IPS-18a (cell line): ENCODE measurements at regions not wholly inside any gene's neighbourhood (a gene's known extent, or its start where the extent isn't known, plus 50 kb on each side); places are given as distances from the start of the nearest gene placed in this dataset.

Experiments used
- H3K27ac ChIP-seq: one replicate; pipeline ENCODE4 v1.5.1; 2013; ENCODE audit warnings: low read length
- H3K27me3 ChIP-seq: one replicate; pipeline ENCODE4 v1.6.1; 2013; ENCODE audit warnings: mild to moderate bottlenecking, low read length; ENCODE audit not compliant: control insufficient read depth, insufficient read depth
- H3K36me3 ChIP-seq: one replicate; pipeline ENCODE4 v1.6.1; 2013; ENCODE audit warnings: low read depth, low read length; ENCODE audit not compliant: control insufficient read depth
- H3K4me1 ChIP-seq: one replicate; pipeline ENCODE4 v1.6.1; 2013; ENCODE audit warnings: low read depth, low read length; ENCODE audit not compliant: control insufficient read depth
- H3K4me3 ChIP-seq: one replicate; pipeline ENCODE4 v1.5.1; 2013; ENCODE audit warnings: low read length
- H3K9ac ChIP-seq: one replicate; pipeline ENCODE4 v1.6.1; 2013; ENCODE audit warnings: mild to moderate bottlenecking, low read length, moderate library complexity
- H3K9me3 ChIP-seq: one replicate; pipeline ENCODE4 v1.6.1; 2013; ENCODE audit warnings: low read depth, low read length; ENCODE audit not compliant: control insufficient read depth

DNA sequence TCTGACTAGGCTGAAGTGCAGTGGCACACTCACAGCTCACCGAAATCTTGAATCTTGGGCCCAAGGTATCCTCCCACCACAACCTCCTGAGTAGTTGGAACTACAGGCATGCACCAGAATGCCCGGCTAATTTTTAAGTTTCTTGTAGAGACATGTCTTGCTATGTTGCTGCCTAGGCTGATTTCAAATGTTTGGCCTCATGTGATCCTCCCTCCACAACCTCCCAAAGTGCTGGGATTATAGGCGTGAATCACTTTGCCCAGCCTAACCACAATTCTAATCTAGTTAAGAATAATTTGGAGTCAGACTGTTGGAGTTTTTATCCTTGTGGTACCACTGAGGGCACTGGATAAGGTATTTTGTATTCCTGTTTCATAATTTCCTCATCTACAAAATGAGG is 317.5 kb upstream of the AGA start:
- Histone ChIP-seq H3K27me3 (no peaks in the 10 kb centered on the region), H3K9ac (no peak overlapping the region), H3K36me3 (no peaks in the 10 kb centered on the region), H3K27ac (no peak overlapping the region), H3K4me1 (no peaks in the 10 kb centered on the region), H3K9me3 (no peaks in the 10 kb centered on the region), H3K4me3 (no peak overlapping the region)

DNA sequence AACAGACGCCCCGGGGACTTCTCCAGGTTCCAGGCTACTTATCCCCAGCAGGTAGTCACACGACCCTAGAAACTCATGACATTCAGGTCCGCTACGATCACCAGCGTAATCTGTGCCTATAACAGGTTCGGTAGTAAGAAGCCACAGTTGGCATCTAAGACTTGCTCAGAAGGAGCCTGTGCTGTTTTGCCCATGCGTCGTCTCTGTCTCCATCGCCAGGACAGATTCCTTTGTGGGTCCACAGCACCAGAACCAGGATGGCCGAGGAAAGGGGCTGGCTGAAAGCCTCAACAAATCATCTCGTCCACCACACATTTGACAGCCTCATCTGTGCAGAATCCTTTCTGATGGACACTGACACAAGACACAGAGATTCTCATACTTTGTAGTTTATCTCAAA is 319.5 kb upstream of the AGA start:
- H3K27me3 ChIP-seq = no peaks in the 10 kb centered on the region
- no peaks in the 10 kb centered on the region for H3K9me3 ChIP-seq
- no peak overlapping the region for H3K4me3 ChIP-seq
- no peak overlapping the region for H3K9ac ChIP-seq
- H3K27ac ChIP-seq = no peak overlapping the region
- H3K4me1 ChIP-seq = no peaks in the 10 kb centered on the region
- H3K36me3 ChIP-seq = no peaks in the 10 kb centered on the region

DNA sequence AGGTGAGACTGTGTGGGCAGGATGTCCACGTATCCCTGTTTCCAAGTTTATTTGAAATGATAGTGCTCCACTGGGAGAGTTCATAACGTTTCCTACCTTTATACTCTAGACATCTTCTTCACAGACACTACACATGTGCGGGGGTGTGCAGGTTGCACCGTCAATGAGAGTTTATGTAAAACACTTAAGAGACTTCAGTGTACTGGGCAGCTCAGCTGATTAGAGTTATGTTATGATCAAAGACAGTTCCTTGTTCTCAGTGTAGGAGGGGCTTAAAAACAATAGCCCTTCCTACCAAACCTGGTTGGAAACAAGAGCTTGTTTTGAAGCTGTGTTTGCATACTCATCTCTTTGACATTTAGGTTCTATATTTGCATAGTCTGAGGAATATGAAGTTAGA is 326.9 kb upstream of the AGA start:
- Histone ChIP-seq H3K9me3 (no peaks in the 10 kb centered on the region), H3K36me3 (no peaks in the 10 kb centered on the region), H3K4me1 (no peaks in the 10 kb centered on the region), H3K9ac (no peak overlapping the region), H3K27ac (no peak overlapping the region), H3K4me3 (no peak overlapping the region), H3K27me3 (no peaks in the 10 kb centered on the region)

DNA sequence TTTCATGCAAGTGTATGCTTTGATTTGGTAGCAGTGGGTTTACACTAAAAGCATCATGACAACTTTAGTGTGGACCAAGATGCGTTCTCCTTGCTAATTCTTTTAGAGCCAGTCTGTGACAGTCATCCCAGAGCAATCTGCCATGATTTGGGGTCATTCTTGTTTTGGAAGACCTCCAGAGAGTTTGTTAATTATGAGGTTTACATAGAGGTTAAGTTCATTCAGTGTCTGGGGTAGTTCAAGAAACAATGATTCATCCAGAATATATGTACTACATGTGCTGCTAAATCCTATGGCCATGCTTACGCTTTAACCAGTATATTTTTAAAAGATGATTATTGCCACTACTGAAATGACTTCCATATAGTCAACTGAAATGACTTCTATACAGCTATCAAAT is 328.5 kb upstream of the AGA start:
- Histone ChIP-seq H3K9ac (no peak overlapping the region), H3K36me3 (no peaks in the 10 kb centered on the region), H3K9me3 (no peaks in the 10 kb centered on the region), H3K27ac (no peak overlapping the region), H3K4me1 (no peaks in the 10 kb centered on the region), H3K4me3 (no peak overlapping the region), H3K27me3 (no peaks in the 10 kb centered on the region)

DNA sequence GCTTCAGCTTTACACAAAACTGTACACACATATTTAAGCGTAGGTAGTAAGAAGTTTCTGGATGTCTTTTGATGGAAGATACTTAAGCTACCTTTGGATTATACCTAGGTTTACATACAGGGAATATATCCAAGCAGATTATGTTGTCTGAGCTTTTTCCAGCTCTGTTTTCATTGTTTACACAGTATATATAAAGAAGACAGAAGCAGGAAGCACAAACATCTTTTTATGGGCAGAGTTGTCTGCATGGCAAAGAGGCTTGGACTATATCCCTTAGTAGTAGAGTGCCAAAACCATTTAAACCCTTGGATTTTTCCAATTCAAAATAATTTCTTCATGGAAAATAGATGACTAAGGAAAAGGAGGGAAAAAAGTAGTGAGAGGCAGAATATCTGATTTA is 329.4 kb upstream of the AGA start:
- Histone ChIP-seq H3K36me3 (no peaks in the 10 kb centered on the region), H3K27ac (no peak overlapping the region), H3K9me3 (no peaks in the 10 kb centered on the region), H3K4me1 (no peaks in the 10 kb centered on the region), H3K27me3 (no peaks in the 10 kb centered on the region), H3K9ac (no peak overlapping the region), H3K4me3 (no peak overlapping the region)

DNA sequence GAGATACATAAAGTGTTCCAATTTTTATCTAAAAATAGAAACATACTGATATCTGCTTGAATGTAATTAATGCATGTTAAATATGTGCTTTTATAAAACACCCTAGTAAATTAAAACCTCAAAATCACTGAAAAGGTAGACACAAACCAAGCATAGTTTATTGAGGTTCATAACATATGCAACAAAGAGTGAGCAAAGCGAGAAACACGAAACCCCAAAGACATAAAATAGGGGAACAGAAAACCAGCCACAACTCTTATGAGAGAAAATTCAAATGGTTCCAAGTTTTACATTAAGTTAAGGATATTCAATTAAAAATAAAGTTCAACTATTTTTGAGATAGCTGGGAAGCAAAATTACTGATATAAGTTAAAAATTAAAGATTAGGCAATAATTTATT is 336.4 kb upstream of the AGA start:
- Histone ChIP-seq H3K9me3 (no peaks in the 10 kb centered on the region), H3K27ac (no peak overlapping the region), H3K27me3 (no peaks in the 10 kb centered on the region), H3K36me3 (no peaks in the 10 kb centered on the region), H3K4me3 (no peak overlapping the region), H3K9ac (no peak overlapping the region), H3K4me1 (no peaks in the 10 kb centered on the region)

DNA sequence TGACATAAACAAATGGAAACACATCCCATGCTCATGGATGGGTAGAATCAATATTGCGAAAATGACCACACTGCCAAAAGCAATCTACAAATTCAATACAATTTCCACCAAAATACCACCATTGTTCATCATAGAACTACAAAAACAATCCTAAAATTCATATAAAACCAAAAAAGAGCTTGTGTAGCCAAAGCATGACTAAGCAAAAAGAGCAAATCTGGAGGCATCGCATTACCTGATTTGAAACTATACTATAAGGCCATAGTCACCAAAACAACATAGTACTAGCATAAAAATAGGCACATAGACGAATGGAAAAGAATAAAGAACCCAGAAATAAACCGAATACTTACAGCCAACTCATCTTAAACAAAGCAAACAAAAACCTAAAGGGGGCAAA is 342.8 kb upstream of the AGA start:
- Histone ChIP-seq H3K36me3 (no peaks in the 10 kb centered on the region), H3K4me3 (no peak overlapping the region), H3K9ac (no peak overlapping the region), H3K27me3 (no peaks in the 10 kb centered on the region), H3K4me1 (no peaks in the 10 kb centered on the region), H3K9me3 (no peaks in the 10 kb centered on the region), H3K27ac (no peak overlapping the region)

DNA sequence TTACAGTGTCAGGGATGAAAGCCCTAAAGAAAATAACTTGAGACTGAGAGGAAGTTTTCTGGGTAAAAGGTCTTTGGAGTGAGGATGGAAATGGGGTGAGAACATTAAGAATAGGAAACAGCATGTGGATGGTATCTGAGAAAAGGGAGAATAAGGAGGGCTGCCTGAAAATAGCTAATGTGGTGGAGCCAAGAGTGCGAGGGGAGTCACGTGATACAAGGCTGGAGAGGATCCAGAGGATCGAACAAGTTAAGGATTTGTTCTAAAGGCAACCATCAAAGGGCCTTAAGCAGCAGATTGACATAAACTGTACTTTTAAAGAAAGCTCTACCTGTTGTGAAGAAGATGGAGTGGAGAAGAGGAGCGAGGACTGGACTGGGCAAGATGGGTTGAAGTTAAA is 347.4 kb upstream of the AGA start:
- Histone ChIP-seq H3K27ac (no peak overlapping the region), H3K9ac (no peak overlapping the region), H3K4me1 (no peaks in the 10 kb centered on the region), H3K27me3 (no peaks in the 10 kb centered on the region), H3K36me3 (no peaks in the 10 kb centered on the region), H3K9me3 (no peaks in the 10 kb centered on the region), H3K4me3 (no peak overlapping the region)

DNA sequence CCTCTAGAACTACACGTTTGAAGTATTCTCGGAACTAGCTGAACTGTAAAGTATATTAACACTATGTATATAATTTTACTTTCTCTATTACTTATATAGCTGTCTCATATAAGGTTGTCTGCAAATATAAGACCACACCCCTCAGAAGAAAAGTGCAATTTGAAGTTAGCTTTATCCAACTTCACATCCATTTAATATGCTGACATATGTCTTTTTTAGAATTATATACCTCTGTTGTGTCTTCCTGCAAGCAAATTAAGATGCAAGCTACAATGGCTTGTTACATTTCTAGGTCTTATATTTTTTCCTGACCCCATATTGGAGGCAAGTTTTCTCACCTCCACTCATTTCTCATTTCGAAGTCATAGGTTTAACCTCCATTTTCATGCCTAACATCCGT is 349.0 kb upstream of the AGA start:
- H3K9me3 ChIP-seq = no peaks in the 10 kb centered on the region
- H3K4me1 ChIP-seq = no peaks in the 10 kb centered on the region
- H3K27ac ChIP-seq = no peak overlapping the region
- H3K27me3 ChIP-seq = no peaks in the 10 kb centered on the region
- no peak overlapping the region for H3K4me3 ChIP-seq
- no peaks in the 10 kb centered on the region for H3K36me3 ChIP-seq
- H3K9ac ChIP-seq = no peak overlapping the region

DNA sequence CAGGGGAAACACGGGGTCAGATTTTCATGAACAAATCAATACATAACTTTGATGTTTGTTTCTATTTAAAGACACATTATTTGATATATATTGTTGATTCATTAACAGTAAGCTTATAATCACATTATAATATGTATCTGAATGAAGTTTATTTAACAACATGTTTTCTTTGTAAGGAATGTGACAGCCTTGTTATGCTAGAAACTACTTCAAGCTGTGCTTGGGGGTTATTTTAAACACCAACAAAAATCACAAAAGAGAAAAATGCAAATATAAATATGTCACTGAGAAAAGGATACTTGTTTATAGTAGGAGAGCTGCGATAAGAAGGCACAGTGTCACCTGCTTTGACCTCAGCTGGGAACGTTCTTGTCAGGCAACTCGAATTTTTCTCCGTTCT is 354.6 kb upstream of the AGA start:
- H3K9ac ChIP-seq = no peak overlapping the region
- H3K27me3 ChIP-seq = no peaks in the 10 kb centered on the region
- no peaks in the 10 kb centered on the region for H3K9me3 ChIP-seq
- H3K27ac ChIP-seq = no peak overlapping the region
- no peaks in the 10 kb centered on the region for H3K36me3 ChIP-seq
- H3K4me1 ChIP-seq = no peaks in the 10 kb centered on the region
- no peak overlapping the region for H3K4me3 ChIP-seq

DNA sequence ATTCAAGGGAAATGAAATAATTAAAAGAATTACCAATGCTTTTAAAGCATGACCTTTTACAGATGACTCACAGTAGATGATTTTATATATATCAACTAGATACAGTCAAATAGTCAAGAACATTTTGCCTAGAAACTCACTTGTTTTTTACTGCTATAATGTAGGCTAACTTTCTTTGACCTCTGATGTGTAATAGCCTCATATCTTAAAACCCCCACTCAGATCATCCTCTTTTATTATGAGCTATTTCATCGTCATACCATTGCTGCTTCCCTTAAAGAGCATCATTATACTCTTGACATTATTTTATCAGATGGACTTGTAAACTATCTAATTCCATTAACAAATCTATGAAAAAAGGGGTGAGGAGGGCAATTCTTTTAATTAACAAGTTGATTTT is 355.9 kb upstream of the AGA start:
- H3K9ac ChIP-seq = no peak overlapping the region
- no peak overlapping the region for H3K27ac ChIP-seq
- no peaks in the 10 kb centered on the region for H3K27me3 ChIP-seq
- no peaks in the 10 kb centered on the region for H3K36me3 ChIP-seq
- no peak overlapping the region for H3K4me3 ChIP-seq
- no peaks in the 10 kb centered on the region for H3K9me3 ChIP-seq
- no peaks in the 10 kb centered on the region for H3K4me1 ChIP-seq

DNA sequence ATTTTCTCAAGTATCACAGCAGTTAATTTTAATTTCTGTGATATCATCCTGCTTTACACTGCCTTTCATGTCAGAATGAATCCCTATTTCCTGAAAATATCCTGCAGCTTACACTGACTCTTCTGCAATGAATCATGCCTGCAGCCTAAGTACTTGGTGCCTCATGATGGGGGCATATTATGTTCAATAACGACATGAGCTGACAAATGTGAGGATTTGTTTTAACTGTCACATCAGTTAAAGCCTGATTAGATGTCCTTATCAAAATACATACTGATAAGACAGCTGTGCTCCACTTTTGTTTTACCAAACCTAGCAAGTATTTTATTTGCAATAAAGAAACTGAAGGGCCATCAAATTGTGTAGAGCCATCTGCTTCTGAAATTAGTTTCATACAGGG is 359.9 kb upstream of the AGA start:
- H3K27ac ChIP-seq = no peak overlapping the region
- H3K9ac ChIP-seq = no peak overlapping the region
- H3K4me1 ChIP-seq = no peaks in the 10 kb centered on the region
- H3K4me3 ChIP-seq = no peak overlapping the region
- no peaks in the 10 kb centered on the region for H3K36me3 ChIP-seq
- H3K27me3 ChIP-seq = no peaks in the 10 kb centered on the region
- H3K9me3 ChIP-seq = no peaks in the 10 kb centered on the region

DNA sequence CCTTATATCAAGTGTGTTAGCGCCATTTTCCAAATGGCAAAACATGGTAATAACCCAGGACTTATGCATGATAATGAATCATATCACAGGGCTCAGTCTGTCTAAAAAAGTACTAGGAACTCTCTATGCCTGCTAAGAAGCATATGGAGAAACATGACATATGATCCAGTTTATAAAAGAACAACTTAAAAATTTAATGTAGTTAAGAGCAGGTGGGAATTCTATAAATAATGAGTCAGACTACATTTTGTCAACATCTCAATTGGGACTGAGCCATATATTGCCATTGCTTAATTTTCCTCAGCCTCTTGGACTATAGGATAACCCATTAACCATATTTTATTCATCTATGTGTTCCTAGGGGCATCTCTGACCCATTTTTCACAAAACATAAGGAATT is 360.4 kb upstream of the AGA start:
- no peaks in the 10 kb centered on the region for H3K27me3 ChIP-seq

More for the DNA sequence above, 360.4 kb upstream of the AGA start:
- no peaks in the 10 kb centered on the region for H3K36me3 ChIP-seq
- H3K4me3 ChIP-seq = no peak overlapping the region
- no peaks in the 10 kb centered on the region for H3K9me3 ChIP-seq
- H3K27ac ChIP-seq = no peak overlapping the region
- no peak overlapping the region for H3K9ac ChIP-seq
- H3K4me1 ChIP-seq = no peaks in the 10 kb centered on the region
